Right atrium auricular region (tissue), 2 donors: ENCODE measurements at regions not wholly inside any gene's neighbourhood (a gene's known extent, or its start where the extent isn't known, plus 50 kb on each side); places are given as distances from the start of the nearest gene placed in this dataset.

Source experiments
- DNase-seq: peaks from one replicate; pipeline ENCODE4 v3.0.0-alpha.2; 2019; ENCODE audit warnings: low spot score
- H3K27ac ChIP-seq, 2 donors: fragments of 200-600 bp; sonication (generic); 1 replicate in 1 of 2; 2 replicates in 1 of 2; pipeline ENCODE4 v1.5.1; 2016 to 2019
- H3K27me3 ChIP-seq, 2 donors: fragments of 200-600 bp; sonication (generic); one replicate each; pipeline versions ENCODE4 v1.5.1 to v1.6.0; 2017 to 2019
- H3K36me3 ChIP-seq: fragments of 200-600 bp; sonication (generic); one replicate; pipeline ENCODE4 v1.5.1; 2016
- H3K4me1 ChIP-seq, 2 donors: fragments of 200-600 bp; sonication (generic); one replicate each; pipeline versions ENCODE4 v1.5.1 to v1.6.0; 2017 to 2019
- H3K4me3 ChIP-seq, 2 donors: fragments of 200-600 bp; sonication (generic); 1 replicate in 1 of 2; 2 replicates in 1 of 2; pipeline ENCODE4 v1.5.1; 2017 to 2019; ENCODE audit warnings: mild to moderate bottlenecking in 1 of 2, moderate library complexity in 1 of 2
- H3K9me3 ChIP-seq, 2 donors: fragments of 200-600 bp; sonication (generic); one replicate each; pipeline ENCODE4 v1.5.1; 2019
- TF ChIP-seq, protein P1 (sequence below), 2 donors: fragments of 200-600 bp; sonication (generic); IDR thresholded peaks; one replicate each; pipeline ENCODE4 v1.5.1; 2019; ENCODE audit warnings: antibody characterized with exemption in 2 of 2

DNA sequence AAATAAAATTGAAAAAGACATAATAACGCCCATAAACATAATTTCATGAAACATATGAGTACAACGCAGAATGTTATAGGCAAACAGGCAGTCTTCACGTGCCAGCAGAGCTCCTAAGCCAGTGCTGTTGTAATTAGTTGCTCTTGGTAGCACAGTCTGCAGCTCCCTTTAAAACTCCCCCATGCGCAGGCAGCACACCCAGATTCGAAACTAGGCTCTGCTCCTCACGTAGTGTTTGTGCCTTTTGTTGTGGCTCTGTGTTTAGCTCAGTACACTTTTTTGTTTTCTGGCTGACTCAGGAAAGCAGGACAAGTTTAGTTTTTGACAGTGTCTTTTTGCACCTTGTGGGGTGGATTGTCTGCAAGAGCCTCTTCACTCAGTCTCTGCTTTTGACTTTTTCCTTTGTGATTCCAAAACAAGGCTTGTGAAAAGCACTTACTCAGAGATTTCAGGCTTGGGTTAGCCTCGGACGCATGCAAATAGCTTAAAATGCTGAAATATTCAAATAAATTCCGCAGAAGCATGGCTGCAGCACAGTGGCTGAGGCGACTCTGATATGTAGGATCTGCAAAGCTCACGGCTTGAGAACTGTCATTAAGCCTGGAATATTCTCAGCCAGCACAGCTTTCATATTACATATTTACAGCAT, 113.6 kb downstream of the IRX1 start:
- Histone ChIP-seq H3K9me3 (no peaks in the 10 kb centered on the region), H3K4me3 (no peak overlapping the region), H3K27ac (no peak overlapping the region), H3K4me1 (no peaks in the 10 kb centered on the region), H3K27me3 (no peaks in the 10 kb centered on the region), H3K36me3 (no peaks in the 10 kb centered on the region)
- no peak for DNase-seq
- TF ChIP-seq, protein P1, sequence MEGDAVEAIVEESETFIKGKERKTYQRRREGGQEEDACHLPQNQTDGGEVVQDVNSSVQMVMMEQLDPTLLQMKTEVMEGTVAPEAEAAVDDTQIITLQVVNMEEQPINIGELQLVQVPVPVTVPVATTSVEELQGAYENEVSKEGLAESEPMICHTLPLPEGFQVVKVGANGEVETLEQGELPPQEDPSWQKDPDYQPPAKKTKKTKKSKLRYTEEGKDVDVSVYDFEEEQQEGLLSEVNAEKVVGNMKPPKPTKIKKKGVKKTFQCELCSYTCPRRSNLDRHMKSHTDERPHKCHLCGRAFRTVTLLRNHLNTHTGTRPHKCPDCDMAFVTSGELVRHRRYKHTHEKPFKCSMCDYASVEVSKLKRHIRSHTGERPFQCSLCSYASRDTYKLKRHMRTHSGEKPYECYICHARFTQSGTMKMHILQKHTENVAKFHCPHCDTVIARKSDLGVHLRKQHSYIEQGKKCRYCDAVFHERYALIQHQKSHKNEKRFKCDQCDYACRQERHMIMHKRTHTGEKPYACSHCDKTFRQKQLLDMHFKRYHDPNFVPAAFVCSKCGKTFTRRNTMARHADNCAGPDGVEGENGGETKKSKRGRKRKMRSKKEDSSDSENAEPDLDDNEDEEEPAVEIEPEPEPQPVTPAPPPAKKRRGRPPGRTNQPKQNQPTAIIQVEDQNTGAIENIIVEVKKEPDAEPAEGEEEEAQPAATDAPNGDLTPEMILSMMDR (IDR thresholded peaks at IDR 0.05) = no peak

DNA sequence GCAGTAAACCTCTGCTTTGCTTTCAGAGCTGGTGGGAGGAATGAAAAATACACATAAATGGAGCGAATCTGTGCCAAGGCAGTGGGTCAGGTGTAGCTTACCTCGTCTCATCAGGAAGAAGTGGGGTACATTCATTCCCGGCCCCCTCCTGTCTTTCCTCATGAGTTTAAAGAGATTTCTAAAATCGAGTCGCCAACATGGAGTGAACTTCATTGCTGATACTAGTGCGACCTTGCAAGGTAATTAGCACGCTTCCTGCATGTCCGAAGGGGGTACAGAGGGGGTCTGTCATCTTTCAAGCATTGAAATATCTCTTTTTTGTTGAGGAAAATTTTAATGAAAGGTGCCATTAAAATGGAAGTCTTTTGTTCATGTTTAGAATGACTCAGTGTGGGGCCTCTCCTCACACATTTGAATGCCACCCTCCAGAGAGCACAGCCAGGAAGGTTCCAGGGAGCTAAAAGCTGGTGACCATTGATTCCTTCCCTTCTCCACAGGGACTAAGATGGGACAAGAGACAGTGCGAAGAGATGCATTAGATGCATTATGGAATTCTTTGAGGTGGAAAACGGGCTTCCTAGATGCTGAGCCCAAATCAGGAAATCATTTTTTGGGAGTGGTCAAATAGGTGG, 114.2 kb downstream of the IRX1 start:
- H3K27ac ChIP-seq = no peak overlapping the region
- no peaks in the 10 kb centered on the region for H3K4me1 ChIP-seq
- no peaks in the 10 kb centered on the region for H3K9me3 ChIP-seq
- TF ChIP-seq, protein P1 (IDR thresholded peaks at IDR 0.05) = no peak
- no peaks in the 10 kb centered on the region for H3K36me3 ChIP-seq
- no peak for DNase-seq
- H3K27me3 ChIP-seq = no peaks in the 10 kb centered on the region
- no peak overlapping the region for H3K4me3 ChIP-seq

GRCh38 chr5:3715062-3715461, 119.4 kb downstream of the IRX1 start:
- TF ChIP-seq, protein P1 (IDR thresholded peaks at IDR 0.05) = no peak
- no peaks in the 10 kb centered on the region for H3K4me1 ChIP-seq
- H3K4me3 ChIP-seq = no peak overlapping the region
- DNase-seq = no peak
- H3K27ac ChIP-seq = no peak overlapping the region
- peaks cover 0 to under 1% of the 10 kb centered on the region in 2 donors for H3K9me3 ChIP-seq
- H3K27me3 ChIP-seq = no peaks in the 10 kb centered on the region
- H3K36me3 ChIP-seq = no peaks in the 10 kb centered on the region

- Histone ChIP-seq H3K4me3 (no peak overlapping the region), H3K27ac (no peak overlapping the region), H3K4me1 (no peaks in the 10 kb centered on the region), H3K36me3 (no peaks in the 10 kb centered on the region), H3K27me3 (no peaks in the 10 kb centered on the region), H3K9me3 (no peaks in the 10 kb centered on the region)
- TF ChIP-seq, protein P1 (IDR thresholded peaks at IDR 0.05) = no peak
- DNase-seq = no peak
These were observed 134.0 kb downstream of the IRX1 start for GRCh38 chr5:3729631-3730030.

DNA sequence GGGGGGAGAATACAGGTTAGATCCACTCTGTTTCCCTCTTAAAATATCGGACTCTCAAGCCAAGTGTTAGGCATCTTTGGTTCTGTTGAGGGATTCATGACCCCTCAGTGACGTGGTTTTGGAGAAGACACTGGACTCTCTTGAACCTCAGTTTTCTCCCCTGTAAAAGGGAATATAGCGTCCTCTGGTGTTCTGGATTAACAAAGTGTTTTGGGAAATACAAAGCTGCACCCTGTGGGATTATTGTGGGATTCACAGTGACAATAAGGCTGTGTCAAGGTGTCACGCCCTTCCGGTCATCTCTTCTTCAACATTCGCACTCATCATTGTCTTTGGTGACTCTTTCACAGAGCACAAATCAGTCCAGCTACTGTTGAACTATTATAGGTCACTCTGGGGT, 139.0 kb downstream of the IRX1 start:
- no peak overlapping the region for H3K4me3 ChIP-seq
- H3K27ac ChIP-seq = no peak overlapping the region
- no peaks in the 10 kb centered on the region for H3K36me3 ChIP-seq
- H3K27me3 ChIP-seq = no peaks in the 10 kb centered on the region
- TF ChIP-seq, protein P1 (IDR thresholded peaks at IDR 0.05) = no peak
- DNase-seq = no peak
- H3K4me1 ChIP-seq = no peaks in the 10 kb centered on the region
- no peaks in the 10 kb centered on the region for H3K9me3 ChIP-seq

DNA sequence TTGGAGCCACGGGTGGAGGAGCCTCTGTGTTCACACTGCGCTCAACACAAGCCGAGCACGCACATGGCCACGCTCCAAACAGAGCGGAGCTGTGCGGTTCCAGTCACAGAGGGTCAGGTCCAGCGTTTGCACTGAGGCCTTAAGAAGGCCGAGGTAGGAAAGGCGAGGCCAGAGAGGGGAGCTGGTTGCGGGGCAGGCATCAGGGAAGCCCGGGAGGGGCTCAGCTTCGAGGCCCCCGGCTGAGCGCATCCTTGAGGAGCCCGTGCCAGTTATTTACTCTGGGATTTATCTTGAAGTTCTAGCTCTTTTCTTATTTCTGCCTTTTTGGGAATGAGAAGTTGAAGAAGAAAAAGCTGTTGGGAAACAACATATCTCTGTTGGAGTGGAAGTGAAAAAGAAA, 140.8 kb downstream of the IRX1 start:
- Histone ChIP-seq H3K27me3 (no peaks in the 10 kb centered on the region), H3K4me3 (no peak overlapping the region), H3K9me3 (no peaks in the 10 kb centered on the region), H3K27ac (no peak overlapping the region), H3K4me1 (no peaks in the 10 kb centered on the region), H3K36me3 (no peaks in the 10 kb centered on the region)
- no peak for DNase-seq
- TF ChIP-seq, protein P1 (IDR thresholded peaks at IDR 0.05) = no peak
